ENCODE measurements at regions not wholly inside any gene's neighbourhood (a gene's known extent, or its start where the extent isn't known, plus 50 kb on each side); places are given as distances from the start of the nearest gene placed in this dataset.
"Not testable (repeated sequence)": the region's sequence is repeated elsewhere in the genome, so short reads cannot be mapped to it uniquely, and the experiment has no call there.

GRCh38 chr1:4460052-4460451, 194.4 kb upstream of the AJAP1 start:
- no peak for DNase-seq

GRCh38 chr1:4460651-4461050, 193.8 kb upstream of the AJAP1 start:
- no peak for DNase-seq

- DNase-seq: no peak
These were observed 192.6 kb upstream of the AJAP1 start for GRCh38 chr1:4461726-4462290.

- DNase-seq: no peak
These were observed 191.5 kb upstream of the AJAP1 start for GRCh38 chr1:4462831-4463484.

GRCh38 chr1:4463631-4464030, 190.8 kb upstream of the AJAP1 start:
- DNase-seq: no peak

GRCh38 chr1:4464478-4464877, 189.9 kb upstream of the AJAP1 start:
- DNase-seq: no peak

- no peak for DNase-seq
These were observed 187.2 kb upstream of the AJAP1 start for GRCh38 chr1:4467241-4467640.

GRCh38 chr1:4468386-4468785, 186.0 kb upstream of the AJAP1 start:
- no peak for DNase-seq

- DNase-seq: no peak
These were observed 185.4 kb upstream of the AJAP1 start for GRCh38 chr1:4468804-4469514.

GRCh38 chr1:4476394-4476793, 178.0 kb upstream of the AJAP1 start:
- DNase-seq: no peak

GRCh38 chr1:4481451-4481850, 173.0 kb upstream of the AJAP1 start:
- no peak for DNase-seq

GRCh38 chr1:4482526-4482925, 171.9 kb upstream of the AJAP1 start:
- no peak for DNase-seq

GRCh38 chr1:4483021-4483625, 171.3 kb upstream of the AJAP1 start:
- DNase-seq: no peak

- no peak for DNase-seq
These were observed 169.0 kb upstream of the AJAP1 start for GRCh38 chr1:4485398-4485797.

- DNase-seq: no peak
These were observed 168.5 kb upstream of the AJAP1 start for GRCh38 chr1:4485878-4486277.

GRCh38 chr1:4486408-4487120, 167.8 kb upstream of the AJAP1 start:
- DNase-seq: no peak

GRCh38 chr1:4488018-4488417, 166.4 kb upstream of the AJAP1 start:
- no peak for DNase-seq

GRCh38 chr1:4489486-4489885, 164.9 kb upstream of the AJAP1 start:
- no peak for DNase-seq

GRCh38 chr1:4489992-4490391, 164.4 kb upstream of the AJAP1 start:
- not testable (repeated sequence) for DNase-seq

- no peak for DNase-seq
These were observed 160.4 kb upstream of the AJAP1 start for GRCh38 chr1:4494027-4494426.

- DNase-seq: no peak
These were observed 159.9 kb upstream of the AJAP1 start for GRCh38 chr1:4494558-4494957.

- no peak for DNase-seq
These were observed 158.6 kb upstream of the AJAP1 start for GRCh38 chr1:4495809-4496208.

GRCh38 chr1:4500441-4500840, 154.0 kb upstream of the AJAP1 start:
- no peak for DNase-seq

Measured in activated naive CD4-positive, alpha-beta T cell treated with anti-CD3 and anti-CD28 coated beads, Interleukin-2, amount 50 U/mL, for 16 hours (primary cell).